ENCODE measurements at regions not wholly inside any gene's neighbourhood (a gene's known extent, or its start where the extent isn't known, plus 50 kb on each side); places are given as distances from the start of the nearest gene placed in this dataset.
"Not testable (repeated sequence)": the region's sequence is repeated elsewhere in the genome, so short reads cannot be mapped to it uniquely, and the experiment has no call there.

DNA sequence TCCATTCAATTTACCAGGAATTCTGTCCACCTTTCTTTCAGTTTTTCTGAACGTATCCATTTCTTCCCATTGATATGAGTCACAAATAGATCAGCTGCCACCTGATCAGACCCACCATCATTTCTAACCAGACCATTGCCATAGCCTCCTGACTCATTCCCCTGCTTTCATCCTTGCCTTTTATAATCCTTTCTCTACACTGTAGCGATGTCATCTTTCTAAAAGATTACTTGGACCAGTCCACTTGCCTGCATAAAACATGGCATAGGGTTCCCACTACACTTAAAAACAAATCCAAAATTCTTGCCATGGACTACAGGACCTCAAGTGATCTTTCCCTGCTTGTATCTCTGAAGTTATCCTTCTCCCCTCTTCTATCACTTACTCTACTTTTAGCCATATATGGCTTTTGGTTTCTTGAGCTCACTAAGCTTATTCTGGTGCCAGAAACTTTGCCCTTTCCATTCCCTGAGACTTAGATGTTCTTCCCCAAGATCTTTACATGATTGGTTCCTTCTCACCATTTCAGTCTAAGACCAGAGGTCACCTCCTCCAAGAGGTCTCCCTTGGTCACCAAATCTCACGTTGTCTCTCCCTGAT lies 149.5 kb upstream of the KRR1 start:
- CTCF ChIA-PET = no interaction called here
- no peak for DNase-seq
- intact Hi-C loops (cut with micrococcal nuclease) = no loop called here
- no peak for TF ChIP-seq CTCF (IDR thresholded peaks at IDR 0.05)
- POLR2A ChIA-PET = no interaction called here
- no peaks in the 10 kb centered on the region for H3K9me3 Mint-ChIP-seq
- ATAC-seq (ENCODE audit: low read depth) = no peak
- no peak overlapping the region for H3K27ac Mint-ChIP-seq
- H3K27me3 Mint-ChIP-seq = no peaks in the 10 kb centered on the region
- H3K4me1 Mint-ChIP-seq = no peaks in the 10 kb centered on the region
- H3K36me3 Mint-ChIP-seq (ENCODE audit: low read depth) = no peaks in the 10 kb centered on the region
- H3K4me3 Mint-ChIP-seq = no peak overlapping the region

GRCh38 chr12:75660107-75660530 lies 148.7 kb upstream of the KRR1 start:
- no peak overlapping the region for H3K27ac Mint-ChIP-seq
- H3K27me3 Mint-ChIP-seq = no peaks in the 10 kb centered on the region
- ATAC-seq (ENCODE audit: low read depth) (no peak), DNase-seq (no peak)
- no peaks in the 10 kb centered on the region for H3K36me3 Mint-ChIP-seq (ENCODE audit: low read depth)
- ChIA-PET POLR2A (no interaction called here), CTCF (no interaction called here)
- H3K4me1 Mint-ChIP-seq = no peaks in the 10 kb centered on the region
- H3K4me3 Mint-ChIP-seq = no peak overlapping the region
- intact Hi-C loops (cut with micrococcal nuclease) = no loop called here
- no peaks in the 10 kb centered on the region for H3K9me3 Mint-ChIP-seq
- no peak for TF ChIP-seq CTCF (IDR thresholded peaks at IDR 0.05)

DNA sequence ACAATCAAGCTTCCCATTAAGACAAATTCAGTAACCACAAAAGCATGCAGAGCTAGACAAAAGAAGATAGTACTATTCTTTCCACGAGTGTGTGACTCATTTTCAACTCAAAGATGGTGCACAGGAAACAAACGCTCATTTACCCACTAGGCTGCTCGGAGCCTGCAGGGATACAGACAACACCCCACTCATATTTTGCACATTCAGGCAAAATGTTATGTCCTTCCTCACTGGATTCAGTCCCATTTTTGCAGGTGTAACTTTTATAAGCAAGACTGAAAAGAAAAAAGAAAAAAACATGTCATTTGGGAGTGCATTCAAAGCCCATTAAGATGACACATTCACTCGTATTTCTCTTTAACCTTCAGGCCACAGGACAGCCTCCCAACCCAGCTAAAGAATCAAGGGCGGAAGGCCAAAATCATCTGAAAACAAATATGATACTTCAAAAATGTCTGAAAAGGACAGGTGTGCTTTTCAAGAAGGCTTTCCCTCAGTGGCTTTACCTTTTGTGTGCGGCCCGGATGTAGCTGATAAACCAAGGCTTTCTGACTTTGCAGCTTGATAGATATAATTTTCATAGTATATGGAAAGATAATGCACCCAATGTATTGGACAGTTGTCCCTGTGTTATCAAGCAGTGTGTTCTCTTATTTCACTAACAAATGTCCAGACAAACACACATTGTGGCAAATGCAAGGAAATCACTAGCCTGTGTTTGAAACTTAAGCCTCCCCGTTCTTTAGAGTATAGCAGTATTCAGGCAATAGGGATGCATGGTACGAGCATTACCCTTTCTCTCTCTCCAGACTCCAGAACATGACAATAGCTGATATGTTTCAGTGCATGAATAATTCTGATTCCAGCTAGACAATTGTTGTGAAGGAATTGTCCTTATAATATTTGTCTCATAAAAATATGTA lies 147.8 kb upstream of the KRR1 start:
- POLR2A ChIA-PET = no interaction called here
- no peak for TF ChIP-seq CTCF (IDR thresholded peaks at IDR 0.05)
- CTCF ChIA-PET = no interaction called here
- no peak overlapping the region for H3K27ac Mint-ChIP-seq
- no peak overlapping the region for H3K4me3 Mint-ChIP-seq
- intact Hi-C loops (cut with micrococcal nuclease) = no loop called here
- H3K4me1 Mint-ChIP-seq = no peaks in the 10 kb centered on the region
- H3K36me3 Mint-ChIP-seq (ENCODE audit: low read depth) = no peaks in the 10 kb centered on the region
- no peaks in the 10 kb centered on the region for H3K27me3 Mint-ChIP-seq
- H3K9me3 Mint-ChIP-seq = no peaks in the 10 kb centered on the region
- no peak for DNase-seq
- no peak for ATAC-seq (ENCODE audit: low read depth)

DNA sequence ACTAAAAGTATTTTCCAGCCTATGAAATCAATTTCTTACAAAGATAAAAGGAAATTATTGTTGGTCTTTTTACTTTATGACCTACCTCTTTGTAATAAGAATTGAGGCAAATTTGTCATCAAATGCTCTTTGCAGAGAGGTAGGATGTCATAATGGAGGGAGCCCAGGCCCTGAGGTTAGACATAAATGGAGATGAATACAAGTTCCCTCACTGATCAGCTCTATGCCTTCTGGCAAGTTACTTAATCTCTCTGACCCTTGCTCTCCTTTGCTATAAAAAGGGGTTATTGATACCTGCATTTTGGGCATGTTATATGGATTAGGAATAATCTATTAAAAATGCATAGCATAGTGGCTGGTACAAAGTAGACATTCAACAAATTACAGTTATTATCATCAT lies 146.9 kb upstream of the KRR1 start:
- ATAC-seq (ENCODE audit: low read depth) (no peak), DNase-seq (no peak)
- CTCF ChIA-PET = no interaction called here
- no peaks in the 10 kb centered on the region for H3K4me1 Mint-ChIP-seq
- H3K36me3 Mint-ChIP-seq (ENCODE audit: low read depth) = no peaks in the 10 kb centered on the region
- H3K9me3 Mint-ChIP-seq = no peaks in the 10 kb centered on the region
- TF ChIP-seq CTCF (IDR thresholded peaks at IDR 0.05) = no peak
- no peak overlapping the region for H3K4me3 Mint-ChIP-seq
- intact Hi-C loops (cut with micrococcal nuclease) = no loop called here
- no peaks in the 10 kb centered on the region for H3K27me3 Mint-ChIP-seq
- H3K27ac Mint-ChIP-seq = no peak overlapping the region
- POLR2A ChIA-PET = no interaction called here

- intact Hi-C loops (cut with micrococcal nuclease) = no loop called here
- Mint-ChIP-seq H3K4me1 (no peaks in the 10 kb centered on the region), H3K4me3 (no peak overlapping the region), H3K9me3 (no peaks in the 10 kb centered on the region), H3K27ac (no peak overlapping the region), H3K27me3 (no peaks in the 10 kb centered on the region), H3K36me3 (ENCODE audit: low read depth) (no peaks in the 10 kb centered on the region)
- POLR2A ChIA-PET = no interaction called here
- CTCF ChIA-PET = no interaction called here
- DNase-seq (no peak), ATAC-seq (ENCODE audit: low read depth) (no peak)
- no peak for TF ChIP-seq CTCF (IDR thresholded peaks at IDR 0.05)
Measured at GRCh38 chr12:75657831-75658230, 146.4 kb upstream of the KRR1 start.

DNA sequence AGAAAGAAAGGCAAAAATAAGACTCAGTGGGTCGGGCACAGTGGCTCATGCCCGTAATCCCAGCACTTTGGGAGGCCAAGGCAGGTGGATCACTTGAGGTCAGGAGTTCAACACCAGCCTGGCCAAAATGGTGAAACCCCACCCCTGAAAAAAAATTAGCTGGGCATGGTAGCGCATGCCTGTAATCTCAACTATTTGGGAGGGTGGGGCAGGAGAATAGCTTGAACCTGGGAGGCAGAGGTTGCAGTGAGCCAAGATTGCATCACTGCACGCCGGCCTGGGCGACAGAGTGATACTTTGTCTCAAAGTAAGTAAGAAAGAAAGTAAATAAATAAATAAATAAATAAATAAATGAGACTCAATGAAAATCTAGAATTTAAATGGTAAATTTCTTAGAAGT lies 145.9 kb upstream of the KRR1 start:
- ATAC-seq (ENCODE audit: low read depth); DNase-seq; intact Hi-C loops (cut with micrococcal nuclease); H3K27ac Mint-ChIP-seq; POLR2A ChIA-PET; H3K4me3 Mint-ChIP-seq; H3K27me3 Mint-ChIP-seq; H3K36me3 Mint-ChIP-seq (ENCODE audit: low read depth); CTCF ChIA-PET; H3K9me3 Mint-ChIP-seq; H3K4me1 Mint-ChIP-seq: not testable (repeated sequence)
